Thymus (tissue), 11 donors: ENCODE measurements at regions not wholly inside any gene's neighbourhood (a gene's known extent, or its start where the extent isn't known, plus 50 kb on each side); places are given as distances from the start of the nearest gene placed in this dataset.

Experiments used
- DNase-seq, 9 donors: peaks; one replicate each; pipeline ENCODE4 v3.0.0-alpha.2; 2013; ENCODE audit warnings: low spot score in 9 of 9, low read depth in 6 of 9, missing footprints in 1 of 9
- H3K27ac ChIP-seq, 2 donors: one replicate each; pipeline ENCODE4 v1.5.1; 2013; ENCODE audit warnings: control low read depth in 1 of 2, low read depth in 1 of 2, low read length in 1 of 2, mild to moderate bottlenecking in 1 of 2, moderate library complexity in 1 of 2
- H3K27me3 ChIP-seq, 2 donors: one replicate each; pipeline ENCODE4 v1.5.1; 2013; ENCODE audit warnings: low read length in 1 of 2; ENCODE audit not compliant: control insufficient read depth in 2 of 2, insufficient read depth in 1 of 2
- H3K36me3 ChIP-seq, 2 donors: one replicate each; pipeline ENCODE4 v1.5.1; 2013; ENCODE audit warnings: low read length in 1 of 2, mild to moderate bottlenecking in 1 of 2, moderate library complexity in 1 of 2; ENCODE audit not compliant: control insufficient read depth in 2 of 2, insufficient read depth in 2 of 2
- H3K4me1 ChIP-seq, 2 donors: one replicate each; pipeline ENCODE4 v1.5.1; 2013; ENCODE audit warnings: low read length in 2 of 2; ENCODE audit not compliant: control insufficient read depth in 2 of 2, insufficient read depth in 2 of 2
- H3K4me3 ChIP-seq, 2 donors: one replicate each; pipeline ENCODE4 v1.5.1; 2013; ENCODE audit warnings: low read length in 2 of 2, control low read depth in 1 of 2, mild to moderate bottlenecking in 1 of 2
- H3K9me3 ChIP-seq, 2 donors: one replicate each; pipeline ENCODE4 v1.5.1; 2013; ENCODE audit warnings: low read length in 1 of 2, mild to moderate bottlenecking in 1 of 2; ENCODE audit not compliant: control insufficient read depth in 2 of 2, insufficient read depth in 1 of 2
- WGBS: extraction: QIAGEN DNeasy Blood & Tissue Kit; methylation state at CpG from one replicate; pipeline ENCODE4 v1.1.7; 2013; 5-methylcytosine and 5-hydroxymethylcytosine counted together
- donor health status: healthy.

DNA sequence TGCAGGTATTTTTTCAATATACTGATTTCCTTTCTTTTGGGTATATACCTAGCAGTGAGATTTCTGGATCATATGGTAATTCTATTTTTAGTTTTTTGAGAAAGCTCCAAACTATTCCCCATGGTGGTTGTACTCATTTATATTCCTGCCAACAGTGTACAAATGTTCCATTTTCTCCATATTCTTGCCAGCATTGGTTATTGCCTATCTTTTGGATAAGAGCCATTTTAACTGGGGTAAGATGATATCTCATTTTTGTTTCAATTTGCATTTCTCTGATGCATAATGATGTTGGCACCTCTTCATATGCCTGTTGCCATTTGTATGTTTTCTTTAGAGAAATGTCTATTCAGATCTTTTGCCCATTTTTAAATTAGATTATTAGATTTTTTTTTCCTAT is 85.6 kb upstream of the FST start:
- no peak for DNase-seq
- Histone ChIP-seq H3K36me3 (no peaks in the 10 kb centered on the region), H3K27ac (no peak overlapping the region), H3K4me3 (no peak overlapping the region), H3K9me3 (no peaks in the 10 kb centered on the region), H3K27me3 (no peaks in the 10 kb centered on the region), H3K4me1 (no peaks in the 10 kb centered on the region)

DNA sequence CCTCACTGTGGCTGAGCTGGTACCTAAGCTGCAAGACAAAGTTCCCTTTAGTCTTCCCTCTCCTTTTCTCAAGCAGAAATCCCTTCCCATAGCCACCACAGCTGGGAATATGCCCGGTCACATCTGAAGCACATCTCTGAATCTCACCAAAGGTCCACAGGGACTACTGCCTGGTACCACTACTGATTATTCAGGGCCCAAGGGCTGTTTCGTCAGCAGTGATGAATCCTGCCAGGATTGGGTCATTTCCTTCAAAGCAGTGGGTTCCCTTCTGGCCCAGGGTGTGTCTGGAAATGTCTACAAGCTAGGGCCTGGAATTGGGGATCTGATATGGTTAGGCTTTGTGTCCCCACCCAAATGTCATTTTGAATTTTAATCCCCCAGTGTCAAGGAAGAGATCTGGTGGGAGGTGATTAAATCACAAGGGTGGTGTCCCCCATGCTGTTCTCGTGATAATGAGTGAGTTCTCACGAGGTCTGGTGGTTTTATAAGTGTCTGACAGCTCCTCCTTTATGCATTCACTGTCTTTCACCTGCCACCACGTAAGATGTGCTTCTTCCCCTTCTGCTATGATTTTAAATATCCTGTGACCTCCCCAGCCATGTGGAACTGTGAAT is 83.2 kb upstream of the FST start:
- Histone ChIP-seq H3K9me3 (no peaks in the 10 kb centered on the region), H3K27ac (no peak overlapping the region), H3K4me3 (no peak overlapping the region), H3K27me3 (no peaks in the 10 kb centered on the region), H3K4me1 (no peaks in the 10 kb centered on the region), H3K36me3 (no peaks in the 10 kb centered on the region)
- 84% methylated on average over 5 of the region's 5 CpGs for WGBS
- no peak for DNase-seq

DNA sequence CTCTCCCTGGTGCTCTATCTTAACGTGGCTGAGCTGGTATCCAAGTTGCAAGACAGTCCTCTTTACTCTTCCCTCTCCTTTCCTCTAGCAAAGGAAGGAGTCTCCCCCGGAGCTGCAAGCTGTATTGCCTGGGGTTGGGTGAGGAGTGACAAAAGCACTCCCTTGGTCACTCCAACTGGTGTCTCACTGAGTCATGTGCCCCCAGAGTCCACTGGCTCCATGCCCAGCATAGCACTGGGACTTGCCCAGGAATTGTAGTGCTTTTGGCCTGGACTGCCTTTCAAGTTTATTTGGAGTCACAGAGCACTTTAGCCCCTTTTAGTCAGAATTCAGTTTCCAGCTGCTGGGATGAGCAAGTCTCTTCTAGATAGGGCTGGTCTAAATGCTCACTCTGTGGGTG is 82.6 kb upstream of the FST start:
- no peaks in the 10 kb centered on the region for H3K36me3 ChIP-seq
- no peak overlapping the region for H3K27ac ChIP-seq
- no peak for DNase-seq
- no peaks in the 10 kb centered on the region for H3K27me3 ChIP-seq
- no peaks in the 10 kb centered on the region for H3K4me1 ChIP-seq
- H3K4me3 ChIP-seq: no peak overlapping the region
- 72% methylated on average over 2 of the region's 2 CpGs for WGBS
- no peaks in the 10 kb centered on the region for H3K9me3 ChIP-seq

DNA sequence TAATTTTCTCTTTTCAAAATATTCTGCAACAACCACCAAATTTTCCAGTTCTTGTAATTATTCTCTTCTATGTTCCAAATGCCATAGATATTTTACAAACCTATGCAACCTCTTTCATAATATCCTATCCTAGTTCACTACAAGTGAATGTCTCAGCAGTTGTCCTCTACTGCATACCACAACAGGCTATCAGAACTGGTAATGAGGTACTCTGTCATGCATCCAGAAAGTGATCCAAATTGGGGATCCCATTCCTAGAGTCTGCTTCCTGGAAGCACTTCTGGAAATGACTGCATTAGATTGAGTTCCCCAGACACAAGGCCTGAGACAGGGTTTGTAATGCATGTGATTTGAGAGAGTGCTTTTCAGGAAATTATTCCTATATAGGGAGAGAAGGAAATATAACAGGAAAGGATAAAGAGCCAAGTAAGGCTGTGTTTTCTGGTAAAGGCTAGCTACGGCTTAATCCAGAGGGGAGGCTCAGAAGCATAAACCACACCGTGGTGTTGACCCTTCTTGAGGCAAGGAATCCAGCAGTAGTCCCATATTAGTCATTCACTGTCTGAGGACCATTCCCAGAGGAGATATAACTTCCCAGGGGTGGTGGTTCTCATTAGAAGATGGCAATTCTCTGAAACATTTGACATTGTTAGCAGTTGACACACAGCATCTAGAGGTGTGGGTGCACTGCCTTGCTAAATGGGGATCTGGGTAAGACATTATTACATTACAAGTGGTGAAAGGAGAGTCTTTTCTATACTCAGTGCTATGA is 80.3 kb upstream of the FST start:
- Histone ChIP-seq H3K27ac (no peak overlapping the region), H3K27me3 (no peaks in the 10 kb centered on the region), H3K4me1 (no peaks in the 10 kb centered on the region), H3K4me3 (no peak overlapping the region), H3K9me3 (no peaks in the 10 kb centered on the region), H3K36me3 (no peaks in the 10 kb centered on the region)
- DNase-seq: no peak
- 87% methylated on average over 2 of the region's 2 CpGs for WGBS

DNA sequence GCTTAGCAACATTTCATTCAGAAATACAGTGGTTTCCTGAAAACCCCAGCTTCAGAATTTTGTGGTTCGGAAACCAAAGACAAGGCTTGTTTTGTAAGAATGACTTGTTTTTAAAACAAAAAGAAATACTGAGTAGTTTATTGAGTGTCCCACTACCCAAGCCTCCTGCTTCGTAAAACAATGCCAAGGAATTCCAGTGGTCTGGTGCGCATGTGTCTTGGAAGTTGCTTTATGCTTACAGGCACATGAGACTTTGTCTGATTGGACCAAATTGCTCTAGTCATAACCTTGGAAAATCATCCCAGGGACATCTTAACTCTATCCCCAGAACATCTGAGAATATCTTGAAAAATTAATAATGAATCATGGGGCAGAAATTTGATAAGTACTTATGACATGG is 77.1 kb upstream of the FST start:
- Histone ChIP-seq H3K9me3 (no peaks in the 10 kb centered on the region), H3K27ac (no peak overlapping the region), H3K4me3 (no peak overlapping the region), H3K4me1 (no peaks in the 10 kb centered on the region), H3K36me3 (no peaks in the 10 kb centered on the region), H3K27me3 (no peaks in the 10 kb centered on the region)
- DNase-seq: no peak
- 89% methylated on average over 3 of the region's 3 CpGs for WGBS

DNA sequence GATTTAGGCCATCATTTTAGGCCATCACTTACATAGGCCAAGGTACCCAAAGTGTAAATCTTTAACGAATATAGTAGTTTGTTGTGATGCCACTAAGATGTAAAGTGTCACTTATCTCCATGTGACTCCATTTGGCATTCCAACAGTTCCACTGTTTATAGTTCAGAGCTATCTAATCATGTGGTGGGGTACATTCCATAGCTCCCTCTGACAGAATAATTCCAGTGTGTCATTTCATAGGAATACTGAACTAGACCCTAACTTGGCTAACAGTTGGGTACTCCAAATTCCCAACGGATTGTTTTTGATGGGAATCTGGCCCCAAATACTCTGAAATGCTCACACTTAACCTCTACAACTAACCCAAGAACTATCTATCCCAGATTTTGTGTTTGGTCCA is 76.7 kb upstream of the FST start:
- Histone ChIP-seq H3K4me1 (no peaks in the 10 kb centered on the region), H3K27me3 (no peaks in the 10 kb centered on the region), H3K27ac (no peak overlapping the region), H3K36me3 (no peaks in the 10 kb centered on the region), H3K9me3 (no peaks in the 10 kb centered on the region), H3K4me3 (no peak overlapping the region)
- WGBS: 89% methylated on average over 2 of the region's 2 CpGs
- no peak for DNase-seq

DNA sequence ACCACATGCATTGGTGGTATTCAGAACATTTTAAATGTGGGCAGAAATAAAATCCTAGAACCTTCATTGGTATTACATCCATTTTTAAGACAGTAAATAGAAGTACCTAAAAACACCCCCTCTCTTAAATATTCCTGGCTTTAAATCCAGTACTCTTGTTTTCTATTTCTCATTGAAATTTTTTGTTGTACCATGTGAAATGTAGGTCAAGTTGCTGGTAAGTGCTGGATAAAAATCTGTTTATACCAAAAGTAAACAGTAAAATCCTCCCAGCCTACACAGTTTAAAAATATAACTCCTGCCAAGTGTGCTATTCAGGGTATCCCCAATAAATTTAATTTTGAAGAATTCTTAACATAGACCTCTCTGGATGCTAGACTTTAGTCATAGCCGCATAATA is 75.0 kb upstream of the FST start:
- H3K4me1 ChIP-seq: no peaks in the 10 kb centered on the region
- no peaks in the 10 kb centered on the region for H3K9me3 ChIP-seq
- H3K4me3 ChIP-seq: no peak overlapping the region
- no peaks in the 10 kb centered on the region for H3K36me3 ChIP-seq
- no peaks in the 10 kb centered on the region for H3K27me3 ChIP-seq
- no peak for DNase-seq
- no peak overlapping the region for H3K27ac ChIP-seq
- 95% methylated on average over 1 of the region's 1 CpG for WGBS

DNA sequence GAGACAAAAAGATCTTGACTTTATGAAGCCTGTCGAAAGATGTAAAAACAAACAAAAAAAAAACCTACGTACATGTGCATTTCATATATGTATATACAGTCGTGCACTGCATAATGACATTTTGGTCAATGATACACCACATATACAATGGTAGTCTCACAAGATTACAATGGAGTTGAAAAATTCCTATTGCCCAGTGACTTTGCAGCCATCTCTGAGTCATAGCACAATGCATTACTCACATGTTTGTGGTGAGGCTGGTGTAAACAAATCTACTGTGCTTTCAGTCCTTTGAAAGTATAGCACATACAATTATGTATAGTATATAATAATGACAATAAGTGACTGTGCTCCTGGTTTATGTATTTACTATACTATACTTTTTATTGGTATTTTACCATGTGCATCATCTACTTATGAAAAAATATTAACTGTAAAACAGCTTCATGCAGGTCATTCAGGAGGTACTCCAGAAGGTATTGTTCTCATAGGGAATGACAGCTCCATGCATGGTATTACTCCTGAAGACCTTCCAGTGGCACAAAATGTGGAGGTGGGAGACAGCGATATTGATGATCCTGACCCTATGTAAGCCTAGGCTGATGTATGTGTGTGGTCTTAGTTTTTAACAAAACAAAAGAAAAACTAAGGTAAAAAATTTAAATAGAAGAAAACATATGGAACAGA is 73.7 kb upstream of the FST start:
- H3K36me3 ChIP-seq: no peaks in the 10 kb centered on the region
- no peak overlapping the region for H3K27ac ChIP-seq
- no peak overlapping the region for H3K4me3 ChIP-seq
- DNase-seq: no peak
- H3K4me1 ChIP-seq: no peaks in the 10 kb centered on the region
- WGBS: 98% methylated on average over 4 of the region's 4 CpGs
- no peaks in the 10 kb centered on the region for H3K9me3 ChIP-seq
- no peaks in the 10 kb centered on the region for H3K27me3 ChIP-seq

DNA sequence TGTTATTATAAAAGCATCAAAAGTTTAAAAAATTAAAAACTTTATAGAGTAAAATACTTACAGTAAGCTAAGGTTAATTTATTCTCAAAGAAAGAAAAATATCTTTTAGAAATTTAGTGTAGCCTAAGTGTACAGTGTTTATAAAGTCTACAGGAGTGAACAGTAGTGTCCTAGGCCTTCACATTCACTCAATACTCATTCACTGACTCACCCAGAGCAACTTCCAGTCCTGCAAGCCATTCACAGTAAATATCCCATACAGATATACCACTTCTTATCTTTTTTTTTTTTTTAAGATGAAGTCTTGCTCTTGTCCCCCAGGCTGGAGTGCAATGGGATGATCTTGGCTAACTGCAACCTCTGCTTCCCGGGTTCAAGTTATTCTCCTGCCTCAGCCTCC is 73.1 kb upstream of the FST start:
- Histone ChIP-seq H3K27ac (no peak overlapping the region), H3K27me3 (no peaks in the 10 kb centered on the region), H3K4me1 (no peaks in the 10 kb centered on the region), H3K9me3 (no peaks in the 10 kb centered on the region), H3K4me3 (no peak overlapping the region), H3K36me3 (no peaks in the 10 kb centered on the region)
- WGBS: 95% methylated on average over 1 of the region's 1 CpG
- no peak for DNase-seq
